GM12872 (cell line): ENCODE measurements at regions not wholly inside any gene's neighbourhood (a gene's known extent, or its start where the extent isn't known, plus 50 kb on each side); places are given as distances from the start of the nearest gene placed in this dataset.

Source experiments
- TF ChIP-seq, protein P1 (sequence below): IDR thresholded peaks from 3 replicates; pipeline ENCODE4 v1.5.1; 2011; ENCODE audit warnings: low read depth, mild to moderate bottlenecking, low read length, moderate library complexity; ENCODE audit not compliant: insufficient read depth

- TF ChIP-seq, protein P1, sequence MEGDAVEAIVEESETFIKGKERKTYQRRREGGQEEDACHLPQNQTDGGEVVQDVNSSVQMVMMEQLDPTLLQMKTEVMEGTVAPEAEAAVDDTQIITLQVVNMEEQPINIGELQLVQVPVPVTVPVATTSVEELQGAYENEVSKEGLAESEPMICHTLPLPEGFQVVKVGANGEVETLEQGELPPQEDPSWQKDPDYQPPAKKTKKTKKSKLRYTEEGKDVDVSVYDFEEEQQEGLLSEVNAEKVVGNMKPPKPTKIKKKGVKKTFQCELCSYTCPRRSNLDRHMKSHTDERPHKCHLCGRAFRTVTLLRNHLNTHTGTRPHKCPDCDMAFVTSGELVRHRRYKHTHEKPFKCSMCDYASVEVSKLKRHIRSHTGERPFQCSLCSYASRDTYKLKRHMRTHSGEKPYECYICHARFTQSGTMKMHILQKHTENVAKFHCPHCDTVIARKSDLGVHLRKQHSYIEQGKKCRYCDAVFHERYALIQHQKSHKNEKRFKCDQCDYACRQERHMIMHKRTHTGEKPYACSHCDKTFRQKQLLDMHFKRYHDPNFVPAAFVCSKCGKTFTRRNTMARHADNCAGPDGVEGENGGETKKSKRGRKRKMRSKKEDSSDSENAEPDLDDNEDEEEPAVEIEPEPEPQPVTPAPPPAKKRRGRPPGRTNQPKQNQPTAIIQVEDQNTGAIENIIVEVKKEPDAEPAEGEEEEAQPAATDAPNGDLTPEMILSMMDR, result no peak
Measured at GRCh38 chr7:26005683-26006410, 146.2 kb upstream of the NFE2L3 start.

DNA sequence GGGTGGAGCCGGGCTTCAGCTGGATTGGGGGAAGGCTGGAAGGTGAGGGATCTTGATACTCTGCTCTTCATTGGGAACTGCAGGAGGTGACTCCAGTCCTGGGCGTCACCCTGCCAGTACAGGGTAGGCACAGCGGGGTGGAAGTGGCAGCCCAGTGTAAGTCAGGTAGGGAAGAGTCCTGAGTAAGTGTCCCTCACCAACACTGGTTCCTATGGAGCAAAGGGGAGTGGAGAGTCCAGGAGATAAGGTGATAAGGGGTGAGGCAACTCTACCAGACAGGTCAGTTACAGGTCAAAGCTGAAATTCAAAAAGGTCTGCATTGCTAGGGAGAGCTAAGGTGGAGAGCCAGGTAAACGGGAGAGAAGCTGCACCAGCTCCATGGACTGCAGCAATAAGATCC, 145.6 kb upstream of the NFE2L3 start:
- TF ChIP-seq, protein P1, result no peak

- TF ChIP-seq, protein P1, result no peak
Measured at GRCh38 chr7:26007510-26007909, 144.5 kb upstream of the NFE2L3 start.

DNA sequence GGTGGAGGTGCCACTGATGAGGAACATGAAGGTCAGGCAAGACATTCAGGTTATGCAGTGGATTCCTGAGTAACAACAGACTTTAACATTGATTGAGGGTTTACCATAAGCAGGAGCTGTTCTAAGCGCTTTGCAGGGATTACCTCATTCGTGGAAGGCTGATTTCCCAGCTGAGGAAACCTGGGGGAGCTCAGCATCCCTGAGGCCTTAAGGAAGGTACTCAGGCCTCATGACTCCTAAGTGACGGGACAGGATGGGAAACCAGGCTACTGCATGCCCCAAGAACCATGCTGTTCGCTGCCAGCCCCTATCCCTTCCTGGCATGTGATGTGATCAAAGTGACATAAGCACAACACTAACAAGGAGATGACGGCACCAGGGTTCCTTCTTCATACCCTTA, 143.6 kb upstream of the NFE2L3 start:
- TF ChIP-seq, protein P1, result no peak

- TF ChIP-seq, protein P1, result no peak
Measured at GRCh38 chr7:26011039-26011696, 140.8 kb upstream of the NFE2L3 start.

- TF ChIP-seq, protein P1, result no peak
Measured at GRCh38 chr7:26013551-26014083, 138.4 kb upstream of the NFE2L3 start.

- TF ChIP-seq, protein P1, result no peak
Measured at GRCh38 chr7:26022982-26023381, 129.0 kb upstream of the NFE2L3 start.
